ENCODE measurements at regions not wholly inside any gene's neighbourhood (a gene's known extent, or its start where the extent isn't known, plus 50 kb on each side); places are given as distances from the start of the nearest gene placed in this dataset.

- intact Hi-C loops (cut with micrococcal nuclease): no loop called here
- DNase-seq: no peak
- Mint-ChIP-seq H3K27ac (peak overlapping the region in 1 of 7 donors; percentile 60), H3K27me3 (ENCODE audit: low read depth in 3 of 3) (no peaks in the 10 kb centered on the region), H3K9me3 (peaks cover 0 to 4% (median 0%) of the 10 kb centered on the region in 7 donors), H3K4me1 (no peaks in the 10 kb centered on the region), H3K4me3 (no peak overlapping the region), H3K36me3 (no peaks in the 10 kb centered on the region)
- H3K4me1 ChIP-seq (ENCODE audit: control insufficient read depth in 1 of 2, insufficient read depth in 2 of 2, low read length in 2 of 2): no peaks in the 10 kb centered on the region
- H3K27me3 ChIP-seq (ENCODE audit: control insufficient read depth in 2 of 2, insufficient read depth in 2 of 2, low read length in 2 of 2): no peaks in the 10 kb centered on the region
- H2AFZ ChIP-seq (ENCODE audit: insufficient read depth, low read depth, low read length, poor library complexity, severe bottlenecking): no peak overlapping the region
- no peaks in the 10 kb centered on the region for H3K36me3 ChIP-seq (replicated peaks in 1 of 2; ENCODE audit: control insufficient read depth in 1 of 2, insufficient read depth in 2 of 2, low read length in 2 of 2)
- no peaks in the 10 kb centered on the region for H3K9me3 ChIP-seq (replicated peaks in 1 of 2; ENCODE audit: control insufficient read depth in 1 of 2, insufficient read depth in 1 of 2, low read length in 2 of 2)
- WGBS (ENCODE audit: insufficient coverage): no CpG with 5 or more reads among the region's 3 CpGs
- no peak overlapping the region for H3K9ac ChIP-seq (ENCODE audit: insufficient read depth, low read length, poor library complexity, severe bottlenecking)
- H3K79me2 ChIP-seq (ENCODE audit: insufficient read depth, low read length): no peaks in the 10 kb centered on the region
- no peaks in the 10 kb centered on the region for H4K20me1 ChIP-seq (ENCODE audit: insufficient read depth, low read length)
- no peak for TF ChIP-seq CTCF (IDR thresholded peaks at IDR 0.05)
- no peak overlapping the region for H3K27ac ChIP-seq (ENCODE audit: low read depth in 1 of 2, low read length in 2 of 2)
- no peak overlapping the region for H3K4me3 ChIP-seq (replicated peaks in 1 of 3; ENCODE audit: low read depth in 2 of 3, low read length in 3 of 3)
- H3K4me2 ChIP-seq (replicated peaks; ENCODE audit: extremely low read depth, low read length, poor library complexity, severe bottlenecking): no peak overlapping the region
Measured at GRCh38 chr4:181662383-181662782, 580.8 kb upstream of the TENM3 start.

- Histone ChIP-seq H3K27ac (ENCODE audit: low read depth in 1 of 2, low read length in 2 of 2) (no peak overlapping the region), H3K4me2 (replicated peaks; ENCODE audit: extremely low read depth, low read length, poor library complexity, severe bottlenecking) (no peak overlapping the region), H2AFZ (ENCODE audit: insufficient read depth, low read depth, low read length, poor library complexity, severe bottlenecking) (no peak overlapping the region), H3K79me2 (ENCODE audit: insufficient read depth, low read length) (no peaks in the 10 kb centered on the region), H3K9me3 (replicated peaks in 1 of 2; ENCODE audit: control insufficient read depth in 1 of 2, insufficient read depth in 1 of 2, low read length in 2 of 2) (no peaks in the 10 kb centered on the region), H3K9ac (ENCODE audit: insufficient read depth, low read length, poor library complexity, severe bottlenecking) (no peak overlapping the region), H3K4me3 (replicated peaks in 1 of 3; ENCODE audit: low read depth in 2 of 3, low read length in 3 of 3) (no peak overlapping the region), H3K4me1 (ENCODE audit: control insufficient read depth in 1 of 2, insufficient read depth in 2 of 2, low read length in 2 of 2) (no peaks in the 10 kb centered on the region), H3K27me3 (ENCODE audit: control insufficient read depth in 2 of 2, insufficient read depth in 2 of 2, low read length in 2 of 2) (no peaks in the 10 kb centered on the region), H4K20me1 (ENCODE audit: insufficient read depth, low read length) (no peaks in the 10 kb centered on the region), H3K36me3 (replicated peaks in 1 of 2; ENCODE audit: control insufficient read depth in 1 of 2, insufficient read depth in 2 of 2, low read length in 2 of 2) (no peaks in the 10 kb centered on the region)
- no peak overlapping the region for H3K27ac Mint-ChIP-seq
- H3K27me3 Mint-ChIP-seq (ENCODE audit: low read depth in 3 of 3): no peaks in the 10 kb centered on the region
- H3K4me1 Mint-ChIP-seq: no peaks in the 10 kb centered on the region
- intact Hi-C loops (cut with micrococcal nuclease): no loop called here
- no peak for TF ChIP-seq CTCF (IDR thresholded peaks at IDR 0.05)
- peaks cover 0 to 2% (median 0%) of the 10 kb centered on the region in 7 donors for H3K9me3 Mint-ChIP-seq
- no peaks in the 10 kb centered on the region for H3K36me3 Mint-ChIP-seq
- H3K4me3 Mint-ChIP-seq: no peak overlapping the region
- no CpG with 5 or more reads among the region's 2 CpGs for WGBS (ENCODE audit: insufficient coverage)
- no peak for DNase-seq
Measured at GRCh38 chr4:181670506-181670905, 572.7 kb upstream of the TENM3 start.

All from CD14-positive monocyte (primary cell).